OCI-LY1 (cell line): ENCODE measurements at regions not wholly inside any gene's neighbourhood (a gene's known extent, or its start where the extent isn't known, plus 50 kb on each side); places are given as distances from the start of the nearest gene placed in this dataset.

ENCODE experiments used
- H2AFZ ChIP-seq: fragments of 200-600 bp; sonication (generic), shearing (Covaris generic); 2 replicates; pipeline ENCODE4 v1.6.0; 2014; ENCODE audit warnings: antibody characterized with exemption, mild to moderate bottlenecking, low read length
- H3F3A ChIP-seq: fragments of 200-600 bp; sonication (generic), shearing (Covaris generic); 2 replicates; pipeline ENCODE4 v1.6.0; 2014; ENCODE audit warnings: mild to moderate bottlenecking, antibody characterized with exemption, low read length, moderate library complexity; ENCODE audit not compliant: insufficient read depth
- H3K27ac ChIP-seq: fragments of 200-600 bp; sonication (generic); 2 replicates; pipeline ENCODE4 v1.5.1; 2014; ENCODE audit warnings: low read length, mixed run types, mild to moderate bottlenecking, low read depth; ENCODE audit not compliant: poor library complexity, severe bottlenecking
- H3K27me3 ChIP-seq: fragments of 200-600 bp; sonication (generic); 2 replicates; pipeline ENCODE4 v1.6.0; 2014; ENCODE audit warnings: antibody characterized with exemption, mild to moderate bottlenecking, low read length, moderate library complexity; ENCODE audit not compliant: insufficient read depth
- H3K36me3 ChIP-seq: fragments of 200-600 bp; sonication (generic); 2 replicates; pipeline ENCODE4 v1.6.1; 2014; ENCODE audit warnings: mild to moderate bottlenecking, antibody characterized with exemption, low read length, moderate library complexity, mixed read lengths; ENCODE audit not compliant: insufficient read depth
- H3K4me1 ChIP-seq: fragments of 200-600 bp; sonication (generic); 2 replicates; pipeline ENCODE4 v1.5.1; 2014; ENCODE audit warnings: mild to moderate bottlenecking, low read length, moderate library complexity; ENCODE audit not compliant: insufficient read depth, severe bottlenecking
- H3K4me2 ChIP-seq: fragments of 200-600 bp; sonication (generic), shearing (Covaris generic); 2 replicates; pipeline ENCODE4 v1.6.1; 2014; ENCODE audit warnings: low read length
- H3K4me3 ChIP-seq: fragments of 200-600 bp; sonication (generic); 2 replicates; pipeline ENCODE4 v1.5.1; 2014; ENCODE audit warnings: low read length, low read depth, mild to moderate bottlenecking, mixed read lengths; ENCODE audit not compliant: poor library complexity, severe bottlenecking
- H3K79me2 ChIP-seq: fragments of 200-600 bp; shearing (Covaris generic); 2 replicates; pipeline ENCODE4 v1.6.1; 2016; ENCODE audit warnings: mixed run types, low read length, mixed read lengths; ENCODE audit not compliant: insufficient read depth
- H3K9ac ChIP-seq: fragments of 200-600 bp; sonication (generic), shearing (Covaris generic); 2 replicates; pipeline ENCODE4 v1.6.1; 2014; ENCODE audit warnings: mild to moderate bottlenecking, low read length, mixed read lengths
- H3K9me2 ChIP-seq: fragments of 200-600 bp; sonication (generic), shearing (Covaris generic); 2 replicates; pipeline ENCODE4 v1.6.1; 2014; ENCODE audit warnings: low read depth, mild to moderate bottlenecking, low read length, mixed read lengths
- H3K9me3 ChIP-seq: fragments of 200-600 bp; shearing (Covaris generic); 2 replicates; pipeline ENCODE4 v1.6.1; 2014; ENCODE audit warnings: low read length, mixed read lengths
- H4K20me1 ChIP-seq: fragments of 200-600 bp; sonication (generic), shearing (Covaris generic); 2 replicates; pipeline ENCODE4 v1.6.0; 2016; ENCODE audit warnings: mild to moderate bottlenecking, low read length; ENCODE audit not compliant: insufficient read depth
- EZH2 ChIP-seq: fragments of 200-600 bp; sonication (generic), shearing (Covaris generic); IDR thresholded peaks from 2 replicates; pipeline ENCODE4 v1.8.0; 2017; ENCODE audit warnings: borderline replicate concordance, mixed run types, mild to moderate bottlenecking, antibody characterized with exemption, low read length, moderate library complexity, mixed read lengths
- TF ChIP-seq, protein P1 (sequence below): fragments of 200-600 bp; sonication (generic), shearing (Covaris generic); IDR thresholded peaks from 2 replicates; pipeline ENCODE4 v1.5.1; 2017; ENCODE audit warnings: mild to moderate bottlenecking, antibody characterized with exemption, low read length, moderate library complexity, mixed read lengths

DNA sequence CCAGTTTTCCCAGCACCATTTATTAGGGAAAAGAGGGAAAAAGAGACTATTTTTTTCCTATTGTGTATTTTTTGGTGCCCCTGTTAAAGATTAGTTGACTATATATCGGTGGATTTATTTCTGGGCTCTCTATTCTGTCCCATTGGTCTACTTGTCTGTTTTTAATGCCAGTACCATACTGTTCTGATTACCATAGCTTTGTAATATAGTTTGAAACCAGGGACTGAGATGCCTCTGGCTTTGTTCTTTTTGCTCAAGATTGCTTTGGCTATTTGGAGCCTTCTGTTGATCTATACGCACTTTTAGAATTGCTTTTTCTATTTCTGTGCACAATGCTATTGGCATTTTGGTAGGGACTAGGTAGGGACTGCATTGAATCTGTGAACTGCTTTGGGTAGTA lies 151.7 kb downstream of the ADCYAP1 start:
- no peak overlapping the region for H3K4me2 ChIP-seq
- H3F3A ChIP-seq: no peaks in the 10 kb centered on the region
- no peaks in the 10 kb centered on the region for H3K27me3 ChIP-seq
- H3K9me3 ChIP-seq: no peaks in the 10 kb centered on the region
- no peak overlapping the region for H3K27ac ChIP-seq
- no peaks in the 10 kb centered on the region for H3K9me2 ChIP-seq
- H3K9ac ChIP-seq: no peak overlapping the region
- no peaks in the 10 kb centered on the region for H3K79me2 ChIP-seq
- TF ChIP-seq EZH2: no peak
- TF ChIP-seq, protein P1, sequence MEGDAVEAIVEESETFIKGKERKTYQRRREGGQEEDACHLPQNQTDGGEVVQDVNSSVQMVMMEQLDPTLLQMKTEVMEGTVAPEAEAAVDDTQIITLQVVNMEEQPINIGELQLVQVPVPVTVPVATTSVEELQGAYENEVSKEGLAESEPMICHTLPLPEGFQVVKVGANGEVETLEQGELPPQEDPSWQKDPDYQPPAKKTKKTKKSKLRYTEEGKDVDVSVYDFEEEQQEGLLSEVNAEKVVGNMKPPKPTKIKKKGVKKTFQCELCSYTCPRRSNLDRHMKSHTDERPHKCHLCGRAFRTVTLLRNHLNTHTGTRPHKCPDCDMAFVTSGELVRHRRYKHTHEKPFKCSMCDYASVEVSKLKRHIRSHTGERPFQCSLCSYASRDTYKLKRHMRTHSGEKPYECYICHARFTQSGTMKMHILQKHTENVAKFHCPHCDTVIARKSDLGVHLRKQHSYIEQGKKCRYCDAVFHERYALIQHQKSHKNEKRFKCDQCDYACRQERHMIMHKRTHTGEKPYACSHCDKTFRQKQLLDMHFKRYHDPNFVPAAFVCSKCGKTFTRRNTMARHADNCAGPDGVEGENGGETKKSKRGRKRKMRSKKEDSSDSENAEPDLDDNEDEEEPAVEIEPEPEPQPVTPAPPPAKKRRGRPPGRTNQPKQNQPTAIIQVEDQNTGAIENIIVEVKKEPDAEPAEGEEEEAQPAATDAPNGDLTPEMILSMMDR: no peak
- no peaks in the 10 kb centered on the region for H3K4me1 ChIP-seq
- no peak overlapping the region for H2AFZ ChIP-seq
- H4K20me1 ChIP-seq: no peaks in the 10 kb centered on the region
- no peaks in the 10 kb centered on the region for H3K36me3 ChIP-seq
- no peak overlapping the region for H3K4me3 ChIP-seq

DNA sequence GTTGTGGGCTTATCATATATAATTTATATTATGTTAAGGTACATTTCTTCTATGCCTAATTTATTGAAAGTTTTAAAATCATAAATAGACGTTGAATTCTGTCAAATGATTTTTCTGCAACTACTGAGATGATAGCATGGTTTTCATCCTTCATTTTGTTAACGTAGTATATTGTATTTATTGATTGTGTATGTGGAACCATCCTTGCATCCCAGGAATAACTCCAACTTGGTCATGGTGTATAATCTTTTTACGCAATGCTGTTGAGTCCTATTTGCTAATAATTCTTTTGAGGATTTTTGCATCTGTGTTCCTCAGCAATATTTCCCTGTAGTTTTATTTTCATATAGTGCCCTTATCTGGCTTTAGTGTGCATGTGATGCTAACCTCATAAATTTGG lies 152.7 kb downstream of the ADCYAP1 start:
- no peaks in the 10 kb centered on the region for H4K20me1 ChIP-seq

DNA sequence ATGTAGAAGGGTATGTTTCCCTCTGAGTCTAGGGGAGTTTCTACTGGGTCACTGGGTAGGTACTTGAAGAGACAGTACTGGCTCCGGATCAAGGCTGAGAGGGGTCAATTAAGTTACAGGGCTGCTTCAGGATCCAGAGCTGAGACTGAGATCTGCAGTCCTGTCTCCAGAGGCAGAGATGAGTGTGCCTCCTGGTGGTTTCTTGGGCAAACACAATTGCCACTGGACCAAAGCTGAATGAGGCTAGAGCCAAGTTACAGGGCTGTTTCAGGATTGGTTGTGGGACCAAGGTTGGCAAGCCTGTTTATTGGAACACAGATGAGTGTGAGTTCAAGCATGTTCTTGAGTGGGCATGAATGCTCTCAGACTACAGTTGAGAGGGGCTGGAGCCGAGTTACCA lies 157.9 kb downstream of the ADCYAP1 start:
- H3K36me3 ChIP-seq: no peaks in the 10 kb centered on the region
- no peak overlapping the region for H3K9ac ChIP-seq
- H3F3A ChIP-seq: no peaks in the 10 kb centered on the region
- H3K9me3 ChIP-seq: no peaks in the 10 kb centered on the region
- no peaks in the 10 kb centered on the region for H3K4me1 ChIP-seq
- H3K27me3 ChIP-seq: no peaks in the 10 kb centered on the region
- H2AFZ ChIP-seq: no peak overlapping the region
- H3K9me2 ChIP-seq: no peaks in the 10 kb centered on the region
- TF ChIP-seq EZH2: no peak
- TF ChIP-seq, protein P1: no peak
- no peak overlapping the region for H3K27ac ChIP-seq
- H4K20me1 ChIP-seq: no peaks in the 10 kb centered on the region
- H3K79me2 ChIP-seq: no peaks in the 10 kb centered on the region
- no peak overlapping the region for H3K4me3 ChIP-seq
- no peak overlapping the region for H3K4me2 ChIP-seq

More for the DNA sequence above, 152.7 kb downstream of the ADCYAP1 start:
- H3K9ac ChIP-seq: no peak overlapping the region
- no peaks in the 10 kb centered on the region for H3K4me1 ChIP-seq
- no peak overlapping the region for H3K4me3 ChIP-seq
- no peak overlapping the region for H3K27ac ChIP-seq
- no peaks in the 10 kb centered on the region for H3K79me2 ChIP-seq
- H3K9me3 ChIP-seq: no peaks in the 10 kb centered on the region
- no peaks in the 10 kb centered on the region for H3K9me2 ChIP-seq
- no peak overlapping the region for H2AFZ ChIP-seq
- TF ChIP-seq, protein P1: no peak
- TF ChIP-seq EZH2: no peak
- no peak overlapping the region for H3K4me2 ChIP-seq
- no peaks in the 10 kb centered on the region for H3K27me3 ChIP-seq
- H3F3A ChIP-seq: no peaks in the 10 kb centered on the region
- H3K36me3 ChIP-seq: no peaks in the 10 kb centered on the region
